ENCODE measurements at regions not wholly inside any gene's neighbourhood (a gene's known extent, or its start where the extent isn't known, plus 50 kb on each side); places are given as distances from the start of the nearest gene placed in this dataset.

DNA sequence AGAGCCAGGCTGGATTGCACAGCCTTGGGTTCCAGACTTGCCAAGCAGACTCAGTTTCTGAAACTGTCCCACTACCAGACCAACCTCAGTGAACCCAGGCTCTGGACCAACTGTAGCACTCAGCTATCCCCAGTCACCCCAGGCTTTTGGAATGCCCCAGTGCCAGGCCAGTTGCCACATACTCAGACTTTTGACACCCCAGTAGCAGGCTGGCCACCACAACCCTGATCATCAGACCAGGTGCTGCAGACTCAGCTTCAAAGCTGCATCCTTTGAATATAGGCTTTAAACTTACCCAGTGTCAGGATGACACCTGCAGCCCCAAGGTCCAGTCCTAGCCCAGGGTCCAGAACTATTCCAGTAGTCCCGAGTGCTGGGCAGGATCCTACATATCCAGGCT, 1389.9 kb downstream of the ARAP2 start:
- Histone ChIP-seq H3K14ac (ENCODE audit: insufficient read length) (no peak overlapping the region), H3K27me3 (replicated peaks in 1 of 4; ENCODE audit: control insufficient read depth in 3 of 4, extremely low read depth in 1 of 4, insufficient read depth in 3 of 4, low read length in 3 of 4) (no peaks in the 10 kb centered on the region), H3K4me2 (ENCODE audit: insufficient read depth in 1 of 2, low read depth in 2 of 2, low read length in 2 of 2) (no peak overlapping the region), H3K9me3 (ENCODE audit: insufficient read depth in 2 of 2, low read depth in 1 of 2, low read length in 1 of 2) (no peaks in the 10 kb centered on the region), H2AFZ (ENCODE audit: low read length) (no peak overlapping the region), H4K91ac (replicated peaks; ENCODE audit: insufficient read length, low read length) (no peak overlapping the region), H3K79me2 (ENCODE audit: control insufficient read depth in 1 of 2, insufficient read depth in 2 of 2, low read length in 2 of 2) (no peaks in the 10 kb centered on the region), H3K23me2 (ENCODE audit: low read depth, low read length) (0 out of 2 replicates have a peak, but pooled peaks cover 2% of the 10 kb centered on the region), H3K23ac (ENCODE audit: insufficient read length) (no peak overlapping the region), H3K36me3 (ENCODE audit: control insufficient read depth in 2 of 4, insufficient read depth in 4 of 4, low read length in 3 of 4) (no peaks in the 10 kb centered on the region), H2BK15ac (ENCODE audit: low read length) (no peak overlapping the region), H3K27ac (ENCODE audit: low read depth, low read length) (no peak overlapping the region), H2BK120ac (replicated peaks; ENCODE audit: low read depth, low read length) (no peak overlapping the region), H4K8ac (ENCODE audit: extremely low read depth, insufficient read depth, low read length) (no peak overlapping the region), H3K9ac (replicated peaks in 1 of 4; ENCODE audit: extremely low read depth in 1 of 4, low read depth in 3 of 4, low read length in 3 of 4) (no peak overlapping the region), H4K20me1 (replicated peaks in 1 of 2; ENCODE audit: control insufficient read depth in 1 of 2, insufficient read depth in 2 of 2, low read length in 2 of 2) (no peaks in the 10 kb centered on the region), H3K4ac (replicated peaks; ENCODE audit: insufficient read length, low read depth, low read length) (no peak overlapping the region), H2BK20ac (ENCODE audit: low read length) (no peak overlapping the region), H2BK12ac (ENCODE audit: low read depth, low read length) (no peak overlapping the region), H3K56ac (replicated peaks; ENCODE audit: insufficient read length, low read depth, low read length) (no peak overlapping the region), H3K4me3 (ENCODE audit: extremely low read depth in 1 of 4, insufficient read depth in 2 of 4, low read depth in 3 of 4, low read length in 4 of 4) (no peak overlapping the region), H3K18ac (ENCODE audit: extremely low read depth, low read length) (no peak overlapping the region), H2AK5ac (ENCODE audit: low read depth, low read length) (no peak overlapping the region), H4K5ac (ENCODE audit: insufficient read length, low read depth, low read length) (no peak overlapping the region), H3K4me1 (replicated peaks in 1 of 4; ENCODE audit: control insufficient read depth in 3 of 4, insufficient read depth in 4 of 4, low read length in 3 of 4) (no peaks in the 10 kb centered on the region), H2BK5ac (ENCODE audit: low read depth, low read length) (no peak overlapping the region), H3K79me1 (ENCODE audit: low read depth, low read length) (no peaks in the 10 kb centered on the region)
- DNase-seq (ENCODE audit: low read depth in 1 of 2, low spot score in 2 of 2) (no peak), FAIRE-seq (no peak)
- 52% methylated on average over 1 of the region's 1 CpG; no CpG with 5 or more reads in 1 of the 2 experiments for WGBS, 2 experiments (ENCODE audit: extremely low coverage in 1 of 2, insufficient coverage in 1 of 2, insufficient read length in 1 of 2, insufficient replicate concordance in 2 of 2, low coverage in 1 of 2, low lambda C conversion rate in 2 of 2, missing lambda C conversion rate in 1 of 2)
- no peak for TF ChIP-seq SAP30 (IDR thresholded peaks at IDR 0.05; ENCODE audit: insufficient read depth, insufficient replicate concordance, low read length)
- TF ChIP-seq TEAD4 (IDR thresholded peaks at IDR 0.05; ENCODE audit: low read depth, low read length): no peak
- no peak for TF ChIP-seq TAF7 (optimal IDR thresholded peaks at IDR 0.05; ENCODE audit: borderline replicate concordance, low read depth, low read length)
- no peak for TF ChIP-seq SIX5 (IDR thresholded peaks at IDR 0.05; ENCODE audit: low read depth, low read length)
- no peak for TF ChIP-seq CBX5 (IDR thresholded peaks at IDR 0.05; ENCODE audit: low read depth, low read length)
- no peak for TF ChIP-seq POLR2A (IDR thresholded peaks at IDR 0.05; ENCODE audit: control extremely low read depth in 1 of 2, low read depth in 2 of 2, low read length in 2 of 2)
- no peak for TF ChIP-seq SRF (IDR thresholded peaks at IDR 0.05; ENCODE audit: low read depth, low read length)
- ChIA-PET POLR2A (ENCODE audit: partially characterized antibody) (no interaction called here), CTCF (ENCODE audit: partially characterized antibody) (no interaction called here)
